AG09319 (cell line): ENCODE measurements at regions not wholly inside any gene's neighbourhood (a gene's known extent, or its start where the extent isn't known, plus 50 kb on each side); places are given as distances from the start of the nearest gene placed in this dataset.

Experiments
- DNase-seq: peaks from one replicate; pipeline ENCODE4 v3.0.0-alpha.2; 2010; ENCODE audit warnings: low read depth; ENCODE audit errors: extremely low read depth
- TF ChIP-seq, protein P1 (sequence below): IDR thresholded peaks from 2 replicates; pipeline ENCODE4 v1.5.1; 2011; ENCODE audit warnings: low read depth, mild to moderate bottlenecking, inconsistent platforms, low read length, moderate library complexity

DNA sequence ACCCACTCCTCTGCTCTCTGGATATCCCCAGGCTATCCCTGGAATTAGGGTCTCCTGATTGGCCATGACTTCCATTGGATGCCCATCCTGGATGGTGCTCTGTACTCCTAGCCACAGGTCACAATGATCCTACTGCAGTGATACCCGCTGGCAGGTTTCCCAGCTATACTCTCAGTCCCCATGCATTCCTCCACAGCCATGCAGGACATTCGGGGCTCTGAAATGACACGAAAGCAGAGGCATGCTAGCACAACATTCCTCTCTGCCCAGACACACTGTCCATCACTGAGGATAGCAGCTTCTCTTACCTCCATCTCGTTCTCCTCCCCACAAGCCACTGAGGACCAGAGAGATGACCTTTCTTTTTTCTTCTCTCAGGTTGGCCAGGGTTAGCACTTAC lies 51.7 kb upstream of the SPATS2L start:
- TF ChIP-seq, protein P1, sequence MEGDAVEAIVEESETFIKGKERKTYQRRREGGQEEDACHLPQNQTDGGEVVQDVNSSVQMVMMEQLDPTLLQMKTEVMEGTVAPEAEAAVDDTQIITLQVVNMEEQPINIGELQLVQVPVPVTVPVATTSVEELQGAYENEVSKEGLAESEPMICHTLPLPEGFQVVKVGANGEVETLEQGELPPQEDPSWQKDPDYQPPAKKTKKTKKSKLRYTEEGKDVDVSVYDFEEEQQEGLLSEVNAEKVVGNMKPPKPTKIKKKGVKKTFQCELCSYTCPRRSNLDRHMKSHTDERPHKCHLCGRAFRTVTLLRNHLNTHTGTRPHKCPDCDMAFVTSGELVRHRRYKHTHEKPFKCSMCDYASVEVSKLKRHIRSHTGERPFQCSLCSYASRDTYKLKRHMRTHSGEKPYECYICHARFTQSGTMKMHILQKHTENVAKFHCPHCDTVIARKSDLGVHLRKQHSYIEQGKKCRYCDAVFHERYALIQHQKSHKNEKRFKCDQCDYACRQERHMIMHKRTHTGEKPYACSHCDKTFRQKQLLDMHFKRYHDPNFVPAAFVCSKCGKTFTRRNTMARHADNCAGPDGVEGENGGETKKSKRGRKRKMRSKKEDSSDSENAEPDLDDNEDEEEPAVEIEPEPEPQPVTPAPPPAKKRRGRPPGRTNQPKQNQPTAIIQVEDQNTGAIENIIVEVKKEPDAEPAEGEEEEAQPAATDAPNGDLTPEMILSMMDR, result no peak
- no peak for DNase-seq

DNA sequence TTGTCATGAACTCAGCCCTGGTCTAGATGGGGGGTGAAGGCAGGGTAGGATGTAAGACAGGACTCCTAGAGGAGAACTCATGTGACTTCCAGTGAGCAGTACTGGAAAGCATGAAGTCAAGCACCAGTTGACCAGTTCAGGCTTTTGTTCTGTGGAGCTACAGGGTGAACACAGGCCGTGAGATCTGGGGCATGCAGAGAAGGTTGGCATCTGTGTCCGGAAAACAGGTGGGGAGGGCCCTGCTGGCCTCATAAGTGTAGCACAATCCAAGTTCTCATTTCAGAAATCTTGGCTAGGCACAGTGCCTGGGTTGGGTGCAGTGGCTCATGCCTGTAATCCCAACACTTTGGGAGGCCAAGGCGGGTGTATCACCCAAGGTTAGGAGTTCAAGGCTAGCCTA lies 50.9 kb upstream of the SPATS2L start:
- TF ChIP-seq, protein P1, result no peak
- DNase-seq, result no peak
